OCI-LY3 (cell line): ENCODE measurements at regions not wholly inside any gene's neighbourhood (a gene's known extent, or its start where the extent isn't known, plus 50 kb on each side); places are given as distances from the start of the nearest gene placed in this dataset.

ENCODE experiments used
- H2AFZ ChIP-seq: fragments of 200-600, 300-600 bp; shearing (Covaris generic); 2 replicates; pipeline ENCODE4 v1.6.0; 2014; ENCODE audit warnings: antibody characterized with exemption, low read depth, low read length
- H3K27ac ChIP-seq: fragments of 200-600, 300-600 bp; sonication (generic); 2 replicates; pipeline ENCODE4 v1.5.1; 2014; ENCODE audit warnings: mild to moderate bottlenecking, low read length, moderate library complexity, mixed read lengths
- H3K27me3 ChIP-seq: fragments of 200-600, 300-600 bp; sonication (generic); 2 replicates; pipeline ENCODE4 v1.6.1; 2014; ENCODE audit warnings: low read depth, low read length, mixed read lengths
- H3K36me3 ChIP-seq: fragments of 200-600, 300-600 bp; sonication (generic); replicated peaks from 2 replicates; pipeline ENCODE3; 2014; ENCODE audit warnings: low read depth, low read length, mixed read lengths
- H3K4me1 ChIP-seq: fragments of 300-600, 200-600 bp; sonication (generic); 2 replicates; pipeline ENCODE4 v1.6.1; 2014; ENCODE audit warnings: low read length, mixed read lengths
- H3K4me2 ChIP-seq: fragments of 200-600, 300-600 bp; sonication (generic); 2 replicates; pipeline ENCODE4 v1.6.1; 2014; ENCODE audit warnings: low read length, mixed read lengths
- H3K4me3 ChIP-seq: fragments of 300-600, 200-600 bp; sonication (generic); 2 replicates; pipeline ENCODE4 v1.5.1; 2014; ENCODE audit warnings: antibody characterized with exemption, mild to moderate bottlenecking, low read length, moderate library complexity
- H3K79me2 ChIP-seq: fragments of 300-600, 200-600 bp; shearing (Covaris generic); 2 replicates; pipeline ENCODE4 v1.6.1; 2014; ENCODE audit warnings: mild to moderate bottlenecking, low read length, mixed read lengths
- H3K9ac ChIP-seq: fragments of 300-600, 200-600 bp; shearing (Covaris generic); 2 replicates; pipeline ENCODE4 v1.6.0; 2014; ENCODE audit warnings: mild to moderate bottlenecking, low read length, moderate library complexity
- H3K9me3 ChIP-seq: fragments of 200-600, 300-600 bp; shearing (Covaris generic); 2 replicates; pipeline ENCODE4 v1.6.1; 2014; ENCODE audit warnings: low read length, mixed read lengths; ENCODE audit not compliant: insufficient read depth
- H4K20me1 ChIP-seq: fragments of 200-600, 300-600 bp; sonication (generic); 2 replicates; pipeline ENCODE4 v1.6.1; 2016; ENCODE audit warnings: low read length, mixed read lengths; ENCODE audit not compliant: insufficient read depth
- EZH2phosphoT487 ChIP-seq: fragments of 200-600 bp; shearing (Covaris generic); IDR thresholded peaks from 2 replicates; pipeline ENCODE4 v1.6.1; 2018; ENCODE audit warnings: antibody characterized with exemption, mixed run types, low read depth
- TF ChIP-seq, protein P1 (sequence below): fragments of 200-600, 300-600 bp; sonication (generic); IDR thresholded peaks from 2 replicates; pipeline ENCODE4 v1.5.1; 2014; ENCODE audit warnings: antibody characterized with exemption, low read length, low read depth

DNA sequence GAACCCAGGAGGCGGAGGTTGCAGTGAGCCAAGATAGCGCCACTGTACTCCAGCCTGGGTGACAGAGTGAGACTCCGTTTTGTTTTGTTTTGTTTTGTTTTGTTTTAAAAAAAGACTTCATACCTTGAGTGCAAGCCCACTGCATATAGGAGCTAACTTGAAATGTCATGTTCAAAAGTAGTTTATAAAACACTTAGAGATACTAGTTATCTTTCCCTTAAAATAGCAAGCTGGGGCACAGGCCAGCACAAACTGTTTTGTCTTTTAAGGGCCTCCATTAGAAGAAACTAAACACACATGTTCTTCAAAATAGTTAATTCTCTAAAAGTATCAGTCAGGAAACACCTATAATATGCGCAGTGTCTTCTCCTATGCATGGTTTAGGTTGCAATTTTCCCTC lies 505.1 kb upstream of the TMPRSS15 start:
- H3K4me1 ChIP-seq: no peaks in the 10 kb centered on the region
- no peaks in the 10 kb centered on the region for H3K27me3 ChIP-seq
- H3K4me3 ChIP-seq: no peak overlapping the region
- no peak overlapping the region for H2AFZ ChIP-seq
- no peak overlapping the region for H3K9ac ChIP-seq
- no peak overlapping the region for H3K27ac ChIP-seq
- TF ChIP-seq, protein P1, sequence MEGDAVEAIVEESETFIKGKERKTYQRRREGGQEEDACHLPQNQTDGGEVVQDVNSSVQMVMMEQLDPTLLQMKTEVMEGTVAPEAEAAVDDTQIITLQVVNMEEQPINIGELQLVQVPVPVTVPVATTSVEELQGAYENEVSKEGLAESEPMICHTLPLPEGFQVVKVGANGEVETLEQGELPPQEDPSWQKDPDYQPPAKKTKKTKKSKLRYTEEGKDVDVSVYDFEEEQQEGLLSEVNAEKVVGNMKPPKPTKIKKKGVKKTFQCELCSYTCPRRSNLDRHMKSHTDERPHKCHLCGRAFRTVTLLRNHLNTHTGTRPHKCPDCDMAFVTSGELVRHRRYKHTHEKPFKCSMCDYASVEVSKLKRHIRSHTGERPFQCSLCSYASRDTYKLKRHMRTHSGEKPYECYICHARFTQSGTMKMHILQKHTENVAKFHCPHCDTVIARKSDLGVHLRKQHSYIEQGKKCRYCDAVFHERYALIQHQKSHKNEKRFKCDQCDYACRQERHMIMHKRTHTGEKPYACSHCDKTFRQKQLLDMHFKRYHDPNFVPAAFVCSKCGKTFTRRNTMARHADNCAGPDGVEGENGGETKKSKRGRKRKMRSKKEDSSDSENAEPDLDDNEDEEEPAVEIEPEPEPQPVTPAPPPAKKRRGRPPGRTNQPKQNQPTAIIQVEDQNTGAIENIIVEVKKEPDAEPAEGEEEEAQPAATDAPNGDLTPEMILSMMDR: no peak
- TF ChIP-seq EZH2phosphoT487: no peak
- H3K36me3 ChIP-seq: no peaks in the 10 kb centered on the region
- H3K9me3 ChIP-seq: no peaks in the 10 kb centered on the region
- no peaks in the 10 kb centered on the region for H3K79me2 ChIP-seq
- no peaks in the 10 kb centered on the region for H4K20me1 ChIP-seq
- no peak overlapping the region for H3K4me2 ChIP-seq

DNA sequence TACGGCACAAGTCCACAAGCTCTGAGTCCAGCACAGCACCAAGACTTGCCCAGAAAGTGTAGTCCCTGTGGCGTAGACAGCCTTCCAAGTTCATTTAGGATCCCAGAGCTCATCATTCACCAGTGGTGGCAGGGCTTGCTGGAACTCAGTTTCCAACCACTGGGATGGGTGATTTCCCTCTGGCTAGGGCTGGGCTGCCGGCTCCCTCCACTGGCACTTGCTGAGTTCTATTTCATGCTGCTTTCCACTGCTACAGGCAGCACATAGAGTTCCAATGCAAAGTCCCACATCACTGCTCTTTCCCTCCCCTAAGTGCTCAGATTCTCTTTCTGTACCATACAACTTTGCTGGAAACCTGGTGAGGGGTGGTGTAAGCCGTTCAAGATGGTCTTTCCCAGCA lies 510.3 kb upstream of the TMPRSS15 start:
- no peak overlapping the region for H3K9ac ChIP-seq
- no peaks in the 10 kb centered on the region for H4K20me1 ChIP-seq
- H3K36me3 ChIP-seq: no peaks in the 10 kb centered on the region
- H3K79me2 ChIP-seq: no peaks in the 10 kb centered on the region
- TF ChIP-seq, protein P1: no peak
- TF ChIP-seq EZH2phosphoT487: no peak
- no peak overlapping the region for H3K4me2 ChIP-seq
- no peaks in the 10 kb centered on the region for H3K4me1 ChIP-seq
- no peaks in the 10 kb centered on the region for H3K27me3 ChIP-seq
- H3K9me3 ChIP-seq: no peaks in the 10 kb centered on the region
- H3K4me3 ChIP-seq: no peak overlapping the region
- no peak overlapping the region for H2AFZ ChIP-seq
- H3K27ac ChIP-seq: no peak overlapping the region

DNA sequence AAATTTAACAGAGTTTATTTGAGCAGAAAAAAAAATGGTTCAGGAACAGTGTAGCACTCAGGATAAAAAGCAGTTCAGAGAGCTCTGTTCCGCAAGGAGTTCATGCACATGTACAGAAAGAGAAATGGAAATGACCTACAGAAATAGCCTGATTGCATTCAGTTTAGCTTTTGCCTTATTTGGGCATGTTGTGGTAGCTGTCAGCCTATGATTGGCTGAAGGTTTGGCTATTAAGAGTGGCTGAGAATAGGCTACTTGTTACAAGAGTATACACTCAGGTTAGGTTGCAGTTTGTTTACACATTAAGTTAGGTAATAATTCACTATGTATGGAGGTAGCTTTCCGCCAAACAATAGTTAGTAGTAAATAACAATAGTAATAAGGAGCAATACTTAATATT lies 511.0 kb upstream of the TMPRSS15 start:
- Histone ChIP-seq H2AFZ (no peak overlapping the region), H3K4me3 (no peak overlapping the region), H3K4me1 (no peaks in the 10 kb centered on the region), H3K36me3 (no peaks in the 10 kb centered on the region), H3K9me3 (no peaks in the 10 kb centered on the region), H3K27ac (no peak overlapping the region), H3K27me3 (no peaks in the 10 kb centered on the region), H3K4me2 (no peak overlapping the region), H4K20me1 (no peaks in the 10 kb centered on the region), H3K79me2 (no peaks in the 10 kb centered on the region), H3K9ac (no peak overlapping the region)
- TF ChIP-seq EZH2phosphoT487: no peak
- TF ChIP-seq, protein P1: no peak

DNA sequence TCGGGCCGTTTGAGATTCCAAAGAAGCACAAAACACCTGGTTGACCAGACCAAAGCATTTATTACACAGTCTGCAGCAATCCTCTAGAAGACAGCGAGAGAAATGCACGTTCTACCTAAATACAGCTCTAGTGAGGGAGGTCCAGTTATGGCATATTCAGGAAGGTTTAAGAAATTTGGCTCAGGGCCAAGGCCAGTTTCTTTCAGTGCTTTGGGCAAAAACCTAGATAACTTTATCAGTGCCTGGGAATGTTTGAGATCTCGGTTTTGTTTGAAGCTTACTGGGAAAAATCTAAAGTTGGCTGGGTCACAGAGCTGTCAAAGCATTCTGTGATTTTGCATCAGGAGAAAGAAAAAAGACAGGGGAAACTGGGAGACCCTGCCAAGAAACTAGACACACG lies 514.0 kb upstream of the TMPRSS15 start:
- no peaks in the 10 kb centered on the region for H3K36me3 ChIP-seq
- H3K79me2 ChIP-seq: no peaks in the 10 kb centered on the region
- H3K4me2 ChIP-seq: no peak overlapping the region
- no peak overlapping the region for H2AFZ ChIP-seq
- no peaks in the 10 kb centered on the region for H3K27me3 ChIP-seq
- H3K9ac ChIP-seq: no peak overlapping the region
- H4K20me1 ChIP-seq: no peaks in the 10 kb centered on the region
- H3K4me3 ChIP-seq: no peak overlapping the region
- no peak overlapping the region for H3K27ac ChIP-seq
- TF ChIP-seq, protein P1: no peak
- no peak for TF ChIP-seq EZH2phosphoT487
- no peaks in the 10 kb centered on the region for H3K9me3 ChIP-seq
- H3K4me1 ChIP-seq: no peaks in the 10 kb centered on the region
